GM12878 (cell line): ENCODE measurements at regions not wholly inside any gene's neighbourhood (a gene's known extent, or its start where the extent isn't known, plus 50 kb on each side); places are given as distances from the start of the nearest gene placed in this dataset.

Experiments
- CTCF ChIP-seq, 3 experiments: IDR thresholded peaks in 2 of 3; conservative IDR thresholded peaks in 1 of 3; 2 replicates each; pipeline ENCODE4 v1.5.1; 2011; ENCODE audit warnings: low read depth in 3 of 3, low read length in 3 of 3, mild to moderate bottlenecking in 3 of 3, control low read depth in 2 of 3, moderate library complexity in 2 of 3, inconsistent platforms in 1 of 3, mixed read lengths in 1 of 3; ENCODE audit not compliant: control insufficient read depth in 2 of 3, insufficient read depth in 1 of 3; ENCODE audit errors: extremely low read depth in 1 of 3
- MYC ChIP-seq: IDR thresholded peaks from 2 replicates; pipeline ENCODE4 v1.6.1; 2011; ENCODE audit warnings: mild to moderate bottlenecking, low read length, moderate library complexity, inconsistent platforms; ENCODE audit not compliant: insufficient read depth, insufficient replicate concordance, insufficient read length, severe bottlenecking
- PBX3 ChIP-seq: IDR thresholded peaks from 2 replicates; pipeline ENCODE4 v1.6.1; 2011; ENCODE audit warnings: mild to moderate bottlenecking, low read depth, low read length, moderate library complexity; ENCODE audit not compliant: insufficient replicate concordance
- POLR2A ChIP-seq: IDR thresholded peaks from 2 replicates; pipeline ENCODE4 v1.6.1; 2011; ENCODE audit warnings: low read depth, mild to moderate bottlenecking, low read length
- TCF12 ChIP-seq: IDR thresholded peaks from 2 replicates; pipeline ENCODE4 v1.6.1; 2011; ENCODE audit warnings: low read depth, mild to moderate bottlenecking, low read length

GRCh38 chr1:3987669-3988235 lies 87.7 kb upstream of the C1orf174 start:
- TF ChIP-seq MYC (no peak), PBX3 (no peak), CTCF (IDR thresholded peaks at IDR 0.05 in 2 of 3, conservative IDR thresholded peaks at IDR 0.05 in 1 of 3; ENCODE audit: control insufficient read depth in 2 of 3, extremely low read depth in 1 of 3, insufficient read depth in 1 of 3, low read depth in 3 of 3, low read length in 3 of 3) (no peak), TCF12 (no peak), POLR2A (no peak)
